CD4-positive, alpha-beta memory T cell (primary cell): ENCODE measurements at regions not wholly inside any gene's neighbourhood (a gene's known extent, or its start where the extent isn't known, plus 50 kb on each side); places are given as distances from the start of the nearest gene placed in this dataset.
"Not testable (repeated sequence)": the region's sequence is repeated elsewhere in the genome, so short reads cannot be mapped to it uniquely, and the experiment has no call there.

Experiments
- CTCF ChIA-PET: fragments of 350-600 bp; sonication (Branson Sonifier 250); formaldehyde crosslinking; loops from one replicate; lab custom pipeline; 2021; ENCODE audit warnings: inconsistent platforms; ENCODE audit not compliant: partially characterized antibody; lab: Charles Lee
- POLR2A ChIA-PET: fragments of 350-600 bp; sonication (Branson Sonifier 250); formaldehyde crosslinking; loops from one replicate; lab custom pipeline; 2021; ENCODE audit not compliant: partially characterized antibody; lab: Charles Lee
- DNase-seq, 5 donors: peaks; one replicate each; pipeline versions ENCODE4 v3.0.0 to v3.0.0-alpha.2; 2020 to 2022; ENCODE audit warnings: mixed read lengths in 1 of 5
- H3K27ac ChIP-seq: one replicate; pipeline ENCODE4 v1.7.0; 2013; ENCODE audit warnings: low read depth, low read length
- H3K27me3 ChIP-seq: 2 replicates; pipeline ENCODE4 v1.7.0; 2013; ENCODE audit warnings: mild to moderate bottlenecking, low read length, moderate library complexity; ENCODE audit not compliant: insufficient read depth
- H3K36me3 ChIP-seq: 2 replicates; pipeline ENCODE4 v1.7.0; 2013; ENCODE audit warnings: mild to moderate bottlenecking, low read length, moderate library complexity; ENCODE audit not compliant: insufficient read depth
- H3K4me1 ChIP-seq: 2 replicates; pipeline ENCODE4 v1.7.0; 2013; ENCODE audit warnings: mild to moderate bottlenecking, low read length, moderate library complexity; ENCODE audit not compliant: insufficient read depth
- H3K4me3 ChIP-seq, 2 donors: one replicate each; pipeline ENCODE4 v1.7.0; 2013; ENCODE audit warnings: low read length in 2 of 2, mild to moderate bottlenecking in 1 of 2
- H3K9me3 ChIP-seq, 2 donors: one replicate each; pipeline ENCODE4 v1.7.0; 2013; ENCODE audit warnings: low read length in 2 of 2, control low read depth in 1 of 2; ENCODE audit not compliant: control insufficient read depth in 1 of 2
- H3K27ac Mint-ChIP-seq, 7 donors: one replicate each; pipeline ENCODE4 v1.8.0; 2020 to 2021; ENCODE audit warnings: mixed read lengths in 7 of 7, mild to moderate bottlenecking in 6 of 7, inconsistent platforms in 3 of 7, moderate library complexity in 3 of 7
- H3K27me3 Mint-ChIP-seq, 2 donors: one replicate each; pipeline ENCODE4 v1.8.0; 2020 to 2021; ENCODE audit warnings: mixed read lengths in 2 of 2
- H3K36me3 Mint-ChIP-seq, 2 donors: one replicate each; pipeline ENCODE4 v1.8.0; 2020 to 2021; ENCODE audit warnings: mixed read lengths in 2 of 2, inconsistent platforms in 1 of 2, mild to moderate bottlenecking in 1 of 2
- H3K4me1 Mint-ChIP-seq, 4 donors: one replicate each; pipeline ENCODE4 v1.8.0; 2020 to 2021; ENCODE audit warnings: mixed read lengths in 4 of 4, mild to moderate bottlenecking in 1 of 4
- H3K4me3 Mint-ChIP-seq, 8 donors: one replicate each; pipeline ENCODE4 v1.8.0; 2020 to 2021; ENCODE audit warnings: mixed read lengths in 8 of 8, mild to moderate bottlenecking in 7 of 8, moderate library complexity in 6 of 8, inconsistent platforms in 3 of 8
- H3K9me3 Mint-ChIP-seq, 8 donors: one replicate each; pipeline ENCODE4 v1.8.0; 2020 to 2021; ENCODE audit warnings: mixed read lengths in 8 of 8, mild to moderate bottlenecking in 5 of 8, inconsistent platforms in 3 of 8, moderate library complexity in 1 of 8
- intact Hi-C: fragments of 100-400 bp; cut with micrococcal nuclease; formaldehyde crosslinking; loops from one replicate; pipeline ENCODE4 v1.15.1; 2023

- H3K9me3 Mint-ChIP-seq: peaks cover 0 to 2% (median 0%) of the 10 kb centered on the region in 8 donors
- H3K4me1 ChIP-seq: no peaks in the 10 kb centered on the region
- no peak overlapping the region for H3K27ac Mint-ChIP-seq
- no peaks in the 10 kb centered on the region for H3K4me1 Mint-ChIP-seq
- no peak for DNase-seq
- ChIA-PET CTCF (no interaction called here), POLR2A (no interaction called here)
- H3K4me3 ChIP-seq: no peak overlapping the region
- no peaks in the 10 kb centered on the region for H3K27me3 ChIP-seq
- H3K4me3 Mint-ChIP-seq: no peak overlapping the region
- intact Hi-C loops: no loop called here
- no peaks in the 10 kb centered on the region for H3K9me3 ChIP-seq
- no peaks in the 10 kb centered on the region for H3K36me3 Mint-ChIP-seq
- no peaks in the 10 kb centered on the region for H3K36me3 ChIP-seq
- H3K27ac ChIP-seq: no peak overlapping the region
- H3K27me3 Mint-ChIP-seq: peaks cover 0 to 7% of the 10 kb centered on the region in 2 donors
Measured at GRCh38 chr7:1301054-1301881, 68.6 kb downstream of the UNCX start.

DNA sequence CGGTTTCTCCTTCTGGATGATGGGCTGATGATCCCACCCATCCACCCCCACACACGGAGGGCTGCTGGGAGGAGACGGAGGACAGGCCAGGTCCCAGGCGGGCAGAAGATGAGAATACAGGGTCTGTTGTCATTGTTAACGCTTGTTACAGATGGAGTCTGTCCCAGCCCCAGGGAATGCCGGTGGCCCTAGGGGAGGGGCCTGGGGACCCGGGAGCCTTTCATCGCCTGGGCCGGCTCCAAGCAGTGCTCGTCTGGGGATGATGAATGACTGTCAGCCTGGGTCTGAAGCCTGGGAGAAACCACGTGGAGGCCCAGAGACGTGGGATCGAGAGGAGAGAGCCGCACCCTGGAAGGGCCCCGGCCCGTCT is 69.2 kb downstream of the UNCX start:
- Mint-ChIP-seq H3K4me1 (no peaks in the 10 kb centered on the region), H3K27me3 (peaks cover 3 to 6% of the 10 kb centered on the region in 2 donors), H3K27ac (no peak overlapping the region), H3K4me3 (no peak overlapping the region), H3K36me3 (no peaks in the 10 kb centered on the region), H3K9me3 (peaks cover 0 to 2% (median 0%) of the 10 kb centered on the region in 8 donors)
- no peaks in the 10 kb centered on the region for H3K27me3 ChIP-seq
- no peaks in the 10 kb centered on the region for H3K4me1 ChIP-seq
- ChIA-PET CTCF (no interaction called here), POLR2A (no interaction called here)
- H3K9me3 ChIP-seq: no peaks in the 10 kb centered on the region
- no peak overlapping the region for H3K4me3 ChIP-seq
- H3K36me3 ChIP-seq: no peaks in the 10 kb centered on the region
- H3K27ac ChIP-seq: no peak overlapping the region
- no peak for DNase-seq
- intact Hi-C loops: no loop called here

- no peak overlapping the region for H3K4me3 Mint-ChIP-seq
- Histone ChIP-seq H3K4me1 (no peaks in the 10 kb centered on the region), H3K27ac (no peak overlapping the region), H3K27me3 (no peaks in the 10 kb centered on the region), H3K9me3 (no peaks in the 10 kb centered on the region), H3K36me3 (no peaks in the 10 kb centered on the region), H3K4me3 (no peak overlapping the region)
- no peak for DNase-seq
- intact Hi-C loops: no loop called here
- H3K27me3 Mint-ChIP-seq: peaks cover 2 to 3% of the 10 kb centered on the region in 2 donors
- CTCF ChIA-PET: interaction anchor here (0.8 kb wide), 1 partner anchor 97 kb away, joined by 3 read pairs; no protein-coding TSS in a partner anchor
- POLR2A ChIA-PET: no interaction called here
- peaks cover 0 to 2% (median 0%) of the 10 kb centered on the region in 8 donors for H3K9me3 Mint-ChIP-seq
- no peaks in the 10 kb centered on the region for H3K4me1 Mint-ChIP-seq
- no peaks in the 10 kb centered on the region for H3K36me3 Mint-ChIP-seq
- no peak overlapping the region for H3K27ac Mint-ChIP-seq
Measured at GRCh38 chr7:1302936-1303335, 70.3 kb downstream of the UNCX start.

GRCh38 chr7:1304011-1304410 is 71.3 kb downstream of the UNCX start:
- H3K36me3 Mint-ChIP-seq, H3K27me3 Mint-ChIP-seq, H3K4me3 Mint-ChIP-seq, H3K27ac Mint-ChIP-seq, H3K4me1 ChIP-seq, H3K4me3 ChIP-seq, intact Hi-C loops, H3K36me3 ChIP-seq, H3K9me3 Mint-ChIP-seq, H3K27ac ChIP-seq, H3K9me3 ChIP-seq, H3K4me1 Mint-ChIP-seq, DNase-seq, H3K27me3 ChIP-seq, CTCF ChIA-PET, POLR2A ChIA-PET: not testable (repeated sequence)

- Histone ChIP-seq H3K27me3 (no peaks in the 10 kb centered on the region), H3K4me3 (no peak overlapping the region), H3K4me1 (no peaks in the 10 kb centered on the region), H3K9me3 (no peaks in the 10 kb centered on the region), H3K27ac (no peak overlapping the region), H3K36me3 (no peaks in the 10 kb centered on the region)
- no peak for DNase-seq
- Mint-ChIP-seq H3K27me3 (peaks cover 1 to 3% of the 10 kb centered on the region in 2 donors), H3K27ac (no peak overlapping the region), H3K4me3 (no peak overlapping the region), H3K9me3 (peaks cover 0 to 5% (median 0%) of the 10 kb centered on the region in 8 donors), H3K4me1 (no peaks in the 10 kb centered on the region), H3K36me3 (no peaks in the 10 kb centered on the region)
- intact Hi-C loops: no loop called here
- POLR2A ChIA-PET: no interaction called here
- CTCF ChIA-PET: no interaction called here
Measured at GRCh38 chr7:1305873-1306272, 73.2 kb downstream of the UNCX start.

DNA sequence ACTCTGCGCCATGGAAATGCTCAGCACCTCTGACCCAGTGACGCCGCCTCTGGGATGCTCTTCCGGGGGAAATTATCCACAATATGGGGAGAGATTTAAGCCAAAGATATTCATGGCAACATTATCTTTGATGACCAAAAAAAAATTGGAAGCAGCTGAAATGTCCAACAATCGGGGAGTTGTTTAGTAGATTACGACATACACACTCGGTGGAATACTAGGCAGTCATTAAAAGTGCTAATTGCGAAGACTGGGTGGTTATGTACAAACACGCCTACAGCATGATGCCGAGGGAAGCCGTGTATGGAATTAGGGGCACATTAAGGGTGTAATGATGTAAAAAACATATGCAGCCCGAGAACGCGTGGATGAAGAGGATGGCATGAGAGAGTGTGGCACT is 75.2 kb downstream of the UNCX start:
- H3K27me3 Mint-ChIP-seq: peaks cover 1 to 3% of the 10 kb centered on the region in 2 donors
- POLR2A ChIA-PET: no interaction called here
- Histone ChIP-seq H3K27me3 (no peaks in the 10 kb centered on the region), H3K36me3 (no peaks in the 10 kb centered on the region), H3K9me3 (no peaks in the 10 kb centered on the region), H3K4me3 (no peak overlapping the region), H3K4me1 (no peaks in the 10 kb centered on the region), H3K27ac (no peak overlapping the region)
- H3K4me3 Mint-ChIP-seq: no peak overlapping the region
- H3K27ac Mint-ChIP-seq: no peak overlapping the region
- peaks cover 0 to 5% (median 0%) of the 10 kb centered on the region in 8 donors for H3K9me3 Mint-ChIP-seq
- H3K4me1 Mint-ChIP-seq: no peaks in the 10 kb centered on the region
- no peak for DNase-seq
- CTCF ChIA-PET: interaction anchor here (0.6 kb wide), 1 partner anchor 1041 kb away, joined by 3 read pairs; no protein-coding TSS in a partner anchor
- no peaks in the 10 kb centered on the region for H3K36me3 Mint-ChIP-seq
- intact Hi-C loops: no loop called here

DNA sequence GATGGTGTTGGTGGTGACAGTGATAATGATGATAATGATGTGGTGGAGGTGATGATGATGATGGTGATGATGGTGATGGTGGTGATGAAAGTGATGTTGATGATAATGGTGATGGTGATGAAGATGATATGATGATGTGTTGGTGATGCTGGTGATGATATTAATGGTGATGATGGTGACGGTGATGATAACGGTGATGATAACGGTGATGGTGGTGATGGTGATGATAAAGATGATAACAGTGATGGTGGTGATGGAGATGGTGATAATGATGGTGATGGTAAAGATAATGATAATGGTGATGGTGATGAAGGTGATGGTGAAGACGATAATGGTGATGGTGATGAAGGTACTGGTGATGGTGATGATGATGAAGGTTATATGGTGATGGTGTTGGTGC is 76.6 kb downstream of the UNCX start:
- no peak overlapping the region for H3K27ac ChIP-seq
- no peaks in the 10 kb centered on the region for H3K9me3 ChIP-seq
- no peak for DNase-seq
- Mint-ChIP-seq H3K4me1 (no peaks in the 10 kb centered on the region), H3K9me3 (peaks cover 0 to 5% (median 0%) of the 10 kb centered on the region in 8 donors), H3K36me3 (no peaks in the 10 kb centered on the region), H3K4me3 (no peak overlapping the region), H3K27me3 (peaks cover 1 to 3% of the 10 kb centered on the region in 2 donors), H3K27ac (no peak overlapping the region)
- no peaks in the 10 kb centered on the region for H3K27me3 ChIP-seq
- CTCF ChIA-PET: no interaction called here
- no peaks in the 10 kb centered on the region for H3K4me1 ChIP-seq
- POLR2A ChIA-PET: no interaction called here
- no peak overlapping the region for H3K4me3 ChIP-seq
- intact Hi-C loops: no loop called here
- no peaks in the 10 kb centered on the region for H3K36me3 ChIP-seq
